ENCODE measurements at regions not wholly inside any gene's neighbourhood (a gene's known extent, or its start where the extent isn't known, plus 50 kb on each side); places are given as distances from the start of the nearest gene placed in this dataset.

GRCh38 chr1:229138058-229138457 is 132.9 kb upstream of the RAB4A start:
- no peak for TF ChIP-seq YY1 (IDR thresholded peaks at IDR 0.05; ENCODE audit: insufficient read depth, insufficient read length)
- no peak for TF ChIP-seq SUZ12 (IDR thresholded peaks at IDR 0.05; ENCODE audit: extremely low read depth, insufficient read depth, insufficient read length)
- TF ChIP-seq ZNF274 (IDR thresholded peaks at IDR 0.05; ENCODE audit: low read depth, low read length): no peak

Measured in NT2/D1 (cell line).